Calu3 (cell line): ENCODE measurements at regions not wholly inside any gene's neighbourhood (a gene's known extent, or its start where the extent isn't known, plus 50 kb on each side); places are given as distances from the start of the nearest gene placed in this dataset.

Experiments used
- BruUV-seq: library from RNA; stranded (reverse); fragments of 400-500 nt; replicated peaks from 2 replicates; lab custom pipeline; 2021; lab: Mats Ljungman, UMichigan
- CTCF ChIA-PET: fragments of 300-600 bp; sonication (Branson Sonifier 250); formaldehyde crosslinking; loops from one replicate; lab custom pipeline; 2022; ENCODE audit warnings: antibody characterized with exemption; lab: Charles Lee
- DNase-seq: peaks from one replicate; pipeline ENCODE4 v3.0.0; 2022
- H3K27ac Mint-ChIP-seq: one replicate; pipeline ENCODE4 v1.8.0; 2022; ENCODE audit warnings: mixed read lengths; ENCODE audit not compliant: unreplicated experiment
- H3K27me3 Mint-ChIP-seq: one replicate; pipeline ENCODE4 v1.8.0; 2022; ENCODE audit warnings: mixed read lengths; ENCODE audit not compliant: unreplicated experiment
- H3K36me3 Mint-ChIP-seq: one replicate; pipeline ENCODE4 v1.8.0; 2022; ENCODE audit warnings: mild to moderate bottlenecking, moderate library complexity, mixed read lengths; ENCODE audit not compliant: insufficient read depth, unreplicated experiment
- H3K4me1 Mint-ChIP-seq: one replicate; pipeline ENCODE4 v1.8.0; 2022; ENCODE audit warnings: mild to moderate bottlenecking, low read depth, mixed read lengths; ENCODE audit not compliant: unreplicated experiment
- H3K4me3 Mint-ChIP-seq: one replicate; pipeline ENCODE4 v1.8.0; 2022; ENCODE audit warnings: mild to moderate bottlenecking, low read depth, moderate library complexity, mixed read lengths; ENCODE audit not compliant: unreplicated experiment
- H3K9me3 Mint-ChIP-seq: one replicate; pipeline ENCODE4 v1.8.0; 2022; ENCODE audit warnings: low read depth, mixed read lengths; ENCODE audit not compliant: unreplicated experiment
- CTCF ChIP-seq: fragments of 200-600 bp; IDR thresholded peaks from one replicate; pipeline ENCODE4 v1.8.0; 2022; ENCODE audit warnings: antibody characterized with exemption; ENCODE audit not compliant: unreplicated experiment
- intact Hi-C: fragments of 100-400 bp; cut with micrococcal nuclease; formaldehyde crosslinking; loops from one replicate; pipeline ENCODE4 v1.10.0; 2022; ENCODE audit not compliant: unreplicated experiment

- Mint-ChIP-seq H3K4me3 (no peak overlapping the region), H3K36me3 (no peaks in the 10 kb centered on the region), H3K9me3 (no peaks in the 10 kb centered on the region), H3K4me1 (no peaks in the 10 kb centered on the region), H3K27me3 (peaks cover 69% of the 10 kb centered on the region), H3K27ac (no peak overlapping the region)
- intact Hi-C loops, result loop anchor here (5.0 kb wide), 1 partner anchor 289 kb away; no protein-coding TSS in a partner anchor
- no peak for TF ChIP-seq CTCF
- BruUV-seq, result no TSS peak
- DNase-seq, result no peak
- CTCF ChIA-PET, result no interaction called here
These were observed 114.4 kb upstream of the OSMR start for GRCh38 chr5:38731461-38731860.

- TF ChIP-seq CTCF, result no peak
- peaks cover 70% of the 10 kb centered on the region for H3K27me3 Mint-ChIP-seq
- BruUV-seq, result no TSS peak
These were observed 111.5 kb upstream of the OSMR start for GRCh38 chr5:38734353-38734752.

GRCh38 chr5:38736089-38736488 lies 109.7 kb upstream of the OSMR start:
- Mint-ChIP-seq H3K27me3 (peaks cover 58% of the 10 kb centered on the region), H3K9me3 (peaks cover 2% of the 10 kb centered on the region), H3K27ac (no peak overlapping the region), H3K4me3 (no peak overlapping the region), H3K4me1 (no peaks in the 10 kb centered on the region), H3K36me3 (no peaks in the 10 kb centered on the region)
- no peak for DNase-seq
- no TSS peak for BruUV-seq
- CTCF ChIA-PET, result no interaction called here
- intact Hi-C loops, result no loop called here
- no peak for TF ChIP-seq CTCF

More at GRCh38 chr5:38734353-38734752, 111.5 kb upstream of the OSMR start:
- CTCF ChIA-PET, result interaction anchor here (0.9 kb wide), 1 partner anchor 76 kb away, joined by 3 read pairs; no protein-coding TSS in a partner anchor
- intact Hi-C loops, result loop anchor here (5.0 kb wide), 1 partner anchor 292 kb away; no protein-coding TSS in a partner anchor
- no peak for DNase-seq
- H3K4me1 Mint-ChIP-seq, result no peaks in the 10 kb centered on the region
- H3K36me3 Mint-ChIP-seq, result no peaks in the 10 kb centered on the region
- H3K27ac Mint-ChIP-seq, result no peak overlapping the region
- H3K9me3 Mint-ChIP-seq, result no peaks in the 10 kb centered on the region
- no peak overlapping the region for H3K4me3 Mint-ChIP-seq

- intact Hi-C loops, result no loop called here
- H3K4me1 Mint-ChIP-seq, result no peaks in the 10 kb centered on the region
- H3K9me3 Mint-ChIP-seq, result peaks cover 2% of the 10 kb centered on the region
- peaks cover 48% of the 10 kb centered on the region for H3K27me3 Mint-ChIP-seq
- DNase-seq, result no peak
- CTCF ChIA-PET, result no interaction called here
- H3K4me3 Mint-ChIP-seq, result no peak overlapping the region
- no peak overlapping the region for H3K27ac Mint-ChIP-seq
- TF ChIP-seq CTCF, result no peak
- BruUV-seq, result no TSS peak
- no peaks in the 10 kb centered on the region for H3K36me3 Mint-ChIP-seq
These were observed 107.8 kb upstream of the OSMR start for GRCh38 chr5:38737976-38738375.
